Upper lobe of left lung (tissue), 4 donors: ENCODE measurements at regions not wholly inside any gene's neighbourhood (a gene's known extent, or its start where the extent isn't known, plus 50 kb on each side); places are given as distances from the start of the nearest gene placed in this dataset.

Experiments
- EP300 ChIP-seq, 4 donors: sonication (generic); formaldehyde crosslinking; IDR thresholded peaks; one replicate each; pipeline ENCODE4 v1.5.1; 2017; ENCODE audit warnings: antibody characterized with exemption in 4 of 4, control low read depth in 2 of 4
- POLR2A ChIP-seq, 4 donors: fragments of 450-650 bp; IDR thresholded peaks; one replicate each; pipeline ENCODE4 v1.5.1; 2016 to 2017; ENCODE audit warnings: antibody characterized with exemption in 4 of 4, mild to moderate bottlenecking in 2 of 4
- POLR2AphosphoS5 ChIP-seq, 2 donors: sonication (generic); formaldehyde crosslinking; IDR thresholded peaks; one replicate each; pipeline ENCODE4 v1.5.1; 2017; ENCODE audit warnings: antibody characterized with exemption in 2 of 2
- TF ChIP-seq, protein P1 (sequence below), 6 experiments: fragments of 450-650 bp in 4 of 6; fragments of 200-600 bp in 2 of 6; sonication (generic) in 2 of 6; IDR thresholded peaks; one replicate each; pipeline ENCODE4 v1.5.1; 2016 to 2019; ENCODE audit warnings: antibody characterized with exemption in 6 of 6

GRCh38 chr2:136539355-136539754 lies 226.0 kb upstream of the THSD7B start:
- TF ChIP-seq, protein P1, sequence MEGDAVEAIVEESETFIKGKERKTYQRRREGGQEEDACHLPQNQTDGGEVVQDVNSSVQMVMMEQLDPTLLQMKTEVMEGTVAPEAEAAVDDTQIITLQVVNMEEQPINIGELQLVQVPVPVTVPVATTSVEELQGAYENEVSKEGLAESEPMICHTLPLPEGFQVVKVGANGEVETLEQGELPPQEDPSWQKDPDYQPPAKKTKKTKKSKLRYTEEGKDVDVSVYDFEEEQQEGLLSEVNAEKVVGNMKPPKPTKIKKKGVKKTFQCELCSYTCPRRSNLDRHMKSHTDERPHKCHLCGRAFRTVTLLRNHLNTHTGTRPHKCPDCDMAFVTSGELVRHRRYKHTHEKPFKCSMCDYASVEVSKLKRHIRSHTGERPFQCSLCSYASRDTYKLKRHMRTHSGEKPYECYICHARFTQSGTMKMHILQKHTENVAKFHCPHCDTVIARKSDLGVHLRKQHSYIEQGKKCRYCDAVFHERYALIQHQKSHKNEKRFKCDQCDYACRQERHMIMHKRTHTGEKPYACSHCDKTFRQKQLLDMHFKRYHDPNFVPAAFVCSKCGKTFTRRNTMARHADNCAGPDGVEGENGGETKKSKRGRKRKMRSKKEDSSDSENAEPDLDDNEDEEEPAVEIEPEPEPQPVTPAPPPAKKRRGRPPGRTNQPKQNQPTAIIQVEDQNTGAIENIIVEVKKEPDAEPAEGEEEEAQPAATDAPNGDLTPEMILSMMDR (IDR thresholded peaks at IDR 0.05): no peak
- TF ChIP-seq POLR2A (IDR thresholded peaks at IDR 0.05): no peak
- TF ChIP-seq EP300 (IDR thresholded peaks at IDR 0.05): no peak
- TF ChIP-seq POLR2AphosphoS5 (IDR thresholded peaks at IDR 0.05): no peak
